ENCODE measurements at regions not wholly inside any gene's neighbourhood (a gene's known extent, or its start where the extent isn't known, plus 50 kb on each side); places are given as distances from the start of the nearest gene placed in this dataset.

DNA sequence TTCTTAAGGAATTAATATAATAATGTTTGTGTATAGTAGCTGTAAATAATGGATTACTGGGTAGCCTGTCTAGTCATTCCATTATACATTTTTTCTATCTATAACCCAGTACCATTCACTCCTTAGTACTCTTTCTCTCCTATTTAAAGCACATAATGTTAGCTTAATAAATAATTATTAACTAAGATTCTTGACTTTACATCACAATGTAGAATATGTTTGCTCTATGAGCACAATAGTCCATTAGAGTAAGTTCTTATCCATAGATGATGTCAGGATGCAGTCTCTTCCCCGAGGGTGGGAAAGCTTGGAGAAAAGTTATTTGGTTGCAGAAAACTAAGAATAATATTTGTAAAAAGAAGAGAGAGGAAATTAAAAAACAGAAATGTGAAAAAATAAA lies 226.4 kb upstream of the EYS start:
- no peak for DNase-seq (ENCODE audit: low read depth, low spot score)
- TF ChIP-seq, protein P1, sequence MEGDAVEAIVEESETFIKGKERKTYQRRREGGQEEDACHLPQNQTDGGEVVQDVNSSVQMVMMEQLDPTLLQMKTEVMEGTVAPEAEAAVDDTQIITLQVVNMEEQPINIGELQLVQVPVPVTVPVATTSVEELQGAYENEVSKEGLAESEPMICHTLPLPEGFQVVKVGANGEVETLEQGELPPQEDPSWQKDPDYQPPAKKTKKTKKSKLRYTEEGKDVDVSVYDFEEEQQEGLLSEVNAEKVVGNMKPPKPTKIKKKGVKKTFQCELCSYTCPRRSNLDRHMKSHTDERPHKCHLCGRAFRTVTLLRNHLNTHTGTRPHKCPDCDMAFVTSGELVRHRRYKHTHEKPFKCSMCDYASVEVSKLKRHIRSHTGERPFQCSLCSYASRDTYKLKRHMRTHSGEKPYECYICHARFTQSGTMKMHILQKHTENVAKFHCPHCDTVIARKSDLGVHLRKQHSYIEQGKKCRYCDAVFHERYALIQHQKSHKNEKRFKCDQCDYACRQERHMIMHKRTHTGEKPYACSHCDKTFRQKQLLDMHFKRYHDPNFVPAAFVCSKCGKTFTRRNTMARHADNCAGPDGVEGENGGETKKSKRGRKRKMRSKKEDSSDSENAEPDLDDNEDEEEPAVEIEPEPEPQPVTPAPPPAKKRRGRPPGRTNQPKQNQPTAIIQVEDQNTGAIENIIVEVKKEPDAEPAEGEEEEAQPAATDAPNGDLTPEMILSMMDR (IDR thresholded peaks at IDR 0.05; ENCODE audit: insufficient read depth, low read length, missing control alignments), result no peak
- ChIA-PET POLR2A (no interaction called here), CTCF (no interaction called here)
- no peak overlapping the region for H3K4me3 ChIP-seq (ENCODE audit: low read depth, low read length)

DNA sequence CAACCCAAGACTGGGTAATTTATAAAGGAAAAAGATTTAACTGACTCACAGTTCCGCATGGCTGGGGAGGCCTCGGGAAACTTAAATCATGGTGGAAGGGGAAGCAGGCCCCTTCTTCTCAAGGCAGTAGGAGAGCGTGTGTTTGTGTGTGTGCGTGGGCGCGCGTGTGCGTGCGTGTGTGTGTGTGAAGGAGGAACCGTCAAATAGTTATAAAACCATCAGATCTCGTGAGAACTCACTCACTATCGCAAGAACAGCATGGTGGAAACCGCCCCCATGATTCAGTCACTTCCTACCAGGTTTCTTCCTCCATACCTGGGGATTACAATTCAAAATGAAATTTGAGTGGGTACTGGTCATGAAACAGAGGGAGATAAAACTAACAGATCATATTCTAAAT lies 220.1 kb upstream of the EYS start:
- TF ChIP-seq, protein P1 (IDR thresholded peaks at IDR 0.05; ENCODE audit: insufficient read depth, low read length, missing control alignments), result no peak
- H3K4me3 ChIP-seq (ENCODE audit: low read depth, low read length), result no peak overlapping the region
- ChIA-PET CTCF (no interaction called here), POLR2A (no interaction called here)
- DNase-seq (ENCODE audit: low read depth, low spot score), result no peak

DNA sequence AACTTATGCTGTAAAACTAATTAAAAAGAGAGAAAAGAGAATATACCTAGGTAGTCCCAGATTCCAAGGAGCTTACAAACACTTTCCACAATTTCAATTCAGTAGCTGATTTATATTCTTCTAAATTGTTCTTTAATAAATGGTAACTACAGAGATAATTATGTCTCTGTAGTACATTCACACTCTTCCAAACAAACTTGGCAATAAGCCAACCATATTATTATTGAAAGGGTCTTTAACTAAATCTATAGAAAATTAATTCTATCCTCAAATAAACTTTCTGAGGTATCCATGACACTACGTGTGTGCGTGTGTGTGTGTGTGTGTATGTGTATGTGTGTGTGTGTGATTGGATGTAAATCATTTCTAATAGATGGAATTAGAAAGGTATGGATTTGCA lies 217.4 kb upstream of the EYS start:
- ChIA-PET CTCF (no interaction called here), POLR2A (no interaction called here)
- no peak for DNase-seq (ENCODE audit: low read depth, low spot score)
- H3K4me3 ChIP-seq (ENCODE audit: low read depth, low read length), result no peak overlapping the region
- TF ChIP-seq, protein P1 (IDR thresholded peaks at IDR 0.05; ENCODE audit: insufficient read depth, low read length, missing control alignments), result no peak

DNA sequence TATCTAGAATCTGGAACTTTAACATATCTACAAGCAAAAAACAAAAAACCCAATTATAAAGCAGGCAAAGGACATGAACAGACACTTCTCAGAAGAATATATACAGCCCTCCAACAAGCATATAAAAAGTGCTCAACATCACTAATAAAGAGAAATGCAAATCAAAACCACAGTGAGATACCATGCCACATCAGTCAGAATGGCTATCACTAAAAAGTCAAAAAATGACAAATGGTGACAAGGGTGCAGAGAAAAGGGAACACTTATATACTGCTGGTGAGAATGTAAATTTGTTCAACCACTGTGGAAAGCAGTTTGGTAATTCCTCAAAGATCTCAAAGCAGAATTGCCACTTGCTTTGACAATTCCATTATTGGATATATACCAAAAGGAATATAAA lies 215.0 kb upstream of the EYS start:
- TF ChIP-seq, protein P1 (IDR thresholded peaks at IDR 0.05; ENCODE audit: insufficient read depth, low read length, missing control alignments), result no peak
- H3K4me3 ChIP-seq (ENCODE audit: low read depth, low read length), result no peak overlapping the region
- ChIA-PET CTCF (no interaction called here), POLR2A (no interaction called here)
- no peak for DNase-seq (ENCODE audit: low read depth, low spot score)

DNA sequence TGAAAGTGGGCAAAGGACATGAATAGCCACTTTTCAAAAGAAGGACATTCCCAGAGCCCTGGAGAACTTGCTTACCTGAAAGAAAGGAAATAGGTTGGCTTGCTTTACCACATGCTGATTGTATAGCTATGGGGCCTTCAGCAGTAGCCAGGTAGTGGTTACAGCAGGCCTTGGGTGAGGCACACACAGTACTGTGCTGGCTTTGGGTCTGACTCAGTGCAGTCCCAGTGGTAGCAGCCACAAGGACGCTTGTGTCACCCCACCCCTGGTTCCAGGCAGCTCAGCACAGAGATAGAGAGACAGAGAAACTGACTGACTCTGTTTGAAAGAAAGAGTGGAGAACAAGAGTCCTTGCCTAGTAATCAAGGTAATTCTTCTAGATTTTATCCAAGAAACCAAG lies 201.0 kb upstream of the EYS start:
- TF ChIP-seq, protein P1 (IDR thresholded peaks at IDR 0.05; ENCODE audit: insufficient read depth, low read length, missing control alignments), result no peak
- no peak overlapping the region for H3K4me3 ChIP-seq (ENCODE audit: low read depth, low read length)
- ChIA-PET CTCF (no interaction called here), POLR2A (no interaction called here)
- DNase-seq (ENCODE audit: low read depth, low spot score), result no peak

- no peak for DNase-seq (ENCODE audit: low read depth, low spot score)
- TF ChIP-seq, protein P1 (IDR thresholded peaks at IDR 0.05; ENCODE audit: insufficient read depth, low read length, missing control alignments), result no peak
- ChIA-PET CTCF (no interaction called here), POLR2A (no interaction called here)
- H3K4me3 ChIP-seq (ENCODE audit: low read depth, low read length), result no peak overlapping the region
These were observed 197.0 kb upstream of the EYS start for GRCh38 chr6:65903992-65904391.

Data from AG04449 (cell line).